ENCODE measurements at regions not wholly inside any gene's neighbourhood (a gene's known extent, or its start where the extent isn't known, plus 50 kb on each side); places are given as distances from the start of the nearest gene placed in this dataset.

DNA sequence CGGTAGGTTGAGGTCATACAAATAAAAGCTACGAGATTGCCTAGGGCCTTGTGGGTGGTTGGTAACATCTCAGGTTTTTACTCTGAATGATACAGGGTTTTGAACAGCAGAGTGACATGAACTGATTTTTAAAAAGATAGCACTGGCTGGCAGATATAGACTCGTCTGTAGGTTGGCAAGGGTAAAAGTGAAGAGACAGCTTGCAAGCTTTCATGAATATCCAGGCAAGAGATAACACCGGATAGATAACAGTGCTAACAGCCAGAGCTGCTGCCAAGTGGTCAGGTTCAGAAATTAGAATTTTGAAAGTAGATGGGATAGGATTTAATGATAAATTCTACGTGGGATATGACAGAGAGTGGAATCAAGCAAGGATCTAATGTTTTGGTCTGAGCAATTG lies 299.7 kb upstream of the AADAT start:
- Histone ChIP-seq H3K4me2 (ENCODE audit: low read length) (no peak overlapping the region), H2AFZ (ENCODE audit: low read depth, low read length, poor library complexity, severe bottlenecking) (no peak overlapping the region), H3K4me1 (ENCODE audit: control insufficient read depth in 1 of 2, insufficient read depth in 2 of 2, low read length in 2 of 2) (no peaks in the 10 kb centered on the region), H3K9ac (ENCODE audit: low read length) (no peak overlapping the region), H3K27ac (ENCODE audit: low read depth, low read length) (no peak overlapping the region), H3K36me3 (ENCODE audit: control insufficient read depth in 1 of 2, insufficient read depth in 2 of 2, low read length in 2 of 2) (no peaks in the 10 kb centered on the region), H3K79me2 (ENCODE audit: insufficient read depth, low read length) (no peaks in the 10 kb centered on the region), H3K9me3 (ENCODE audit: control insufficient read depth in 1 of 2, insufficient read depth in 1 of 2, low read depth in 1 of 2, low read length in 2 of 2) (no peaks in the 10 kb centered on the region), H3K9me2 (ENCODE audit: insufficient read depth) (no peaks in the 10 kb centered on the region), H4K20me1 (ENCODE audit: insufficient read depth) (no peaks in the 10 kb centered on the region), H3K4me3 (replicated peaks in 1 of 2; ENCODE audit: low read depth in 1 of 2, low read length in 2 of 2) (no peak overlapping the region), H3K27me3 (ENCODE audit: insufficient read depth, low read length) (no peaks in the 10 kb centered on the region)
- ChIA-PET CTCF (interaction anchor here (1.5 kb wide), 1 partner anchor 15 kb away, joined by 4 read pairs; no protein-coding TSS in a partner anchor), POLR2A (no interaction called here), RAD21 (ENCODE audit: low non-redundant PET in 1 of 2, low total read pairs in 2 of 2, uncharacterized antibody in 2 of 2, unreplicated experiment in 2 of 2) (no interaction called here)
- no TSS peak for BruUV-seq (replicated peaks)
- ATAC-seq (no peak), DNase-seq (ENCODE audit: low read depth, low spot score) (no peak)
- intact Hi-C loops (cut with micrococcal nuclease) = no loop called here
- TF ChIP-seq CBX3 (IDR thresholded peaks at IDR 0.05; ENCODE audit: low read depth) (no peak), SP1 (IDR thresholded peaks at IDR 0.05; ENCODE audit: low read depth) (no peak), CEBPB (IDR thresholded peaks at IDR 0.05; ENCODE audit: low read depth) (no peak), POLR2AphosphoS5 (IDR thresholded peaks at IDR 0.05; ENCODE audit: low read depth, low read length) (no peak), EGR1 (IDR thresholded peaks at IDR 0.05; ENCODE audit: low read depth) (no peak), YY1 (IDR thresholded peaks at IDR 0.05; ENCODE audit: extremely low read depth, insufficient replicate concordance, low read depth, low read length) (no peak), JUND (IDR thresholded peaks at IDR 0.05) (no peak), FOSL1 (IDR thresholded peaks at IDR 0.05; ENCODE audit: low read depth) (no peak), EZH2phosphoT487 (IDR thresholded peaks at IDR 0.05; ENCODE audit: borderline replicate concordance) (no peak), RAD21 (IDR thresholded peaks at IDR 0.05; ENCODE audit: low read depth) (no peak), ZFX (IDR thresholded peaks at IDR 0.05) (no peak), SIN3A (IDR thresholded peaks at IDR 0.05; ENCODE audit: low read depth) (no peak)
- TF ChIP-seq, protein P1, sequence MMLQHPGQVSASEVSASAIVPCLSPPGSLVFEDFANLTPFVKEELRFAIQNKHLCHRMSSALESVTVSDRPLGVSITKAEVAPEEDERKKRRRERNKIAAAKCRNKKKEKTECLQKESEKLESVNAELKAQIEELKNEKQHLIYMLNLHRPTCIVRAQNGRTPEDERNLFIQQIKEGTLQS (IDR thresholded peaks at IDR 0.05) = no peak

DNA sequence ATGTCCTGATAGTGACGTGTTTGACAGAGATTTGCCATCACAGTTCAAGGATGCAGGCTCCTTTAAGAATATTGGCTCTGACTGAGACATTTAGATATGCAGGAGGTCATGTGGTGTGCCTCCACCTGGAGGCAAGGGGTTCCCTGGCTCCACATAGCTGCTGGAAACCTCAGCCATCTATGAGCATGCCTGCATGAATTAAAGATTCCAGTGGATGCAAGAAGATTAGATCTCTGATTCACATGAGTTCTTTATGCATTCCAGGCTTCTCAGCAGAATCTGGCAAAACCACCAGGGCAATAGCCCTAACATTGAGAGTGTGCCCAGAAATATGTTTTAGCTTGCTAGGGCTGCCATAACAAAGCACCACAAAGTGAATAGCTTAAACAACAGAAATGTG lies 298.5 kb upstream of the AADAT start:
- no peaks in the 10 kb centered on the region for H3K9me2 ChIP-seq (ENCODE audit: insufficient read depth)
- H2AFZ ChIP-seq (ENCODE audit: low read depth, low read length, poor library complexity, severe bottlenecking) = no peak overlapping the region
- no TSS peak for BruUV-seq (replicated peaks)
- TF ChIP-seq, protein P2, sequence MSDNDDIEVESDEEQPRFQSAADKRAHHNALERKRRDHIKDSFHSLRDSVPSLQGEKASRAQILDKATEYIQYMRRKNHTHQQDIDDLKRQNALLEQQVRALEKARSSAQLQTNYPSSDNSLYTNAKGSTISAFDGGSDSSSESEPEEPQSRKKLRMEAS (IDR thresholded peaks at IDR 0.05) = no peak
- TF ChIP-seq POLR2AphosphoS5 (IDR thresholded peaks at IDR 0.05; ENCODE audit: low read depth, low read length) = no peak
- no peak for TF ChIP-seq RAD21 (IDR thresholded peaks at IDR 0.05; ENCODE audit: low read depth)
- TF ChIP-seq EGR1 (IDR thresholded peaks at IDR 0.05; ENCODE audit: low read depth) = no peak
- TF ChIP-seq CEBPB (IDR thresholded peaks at IDR 0.05; ENCODE audit: low read depth) = no peak
- no peak for TF ChIP-seq POLR2A (IDR thresholded peaks at IDR 0.05; ENCODE audit: borderline replicate concordance, extremely low read depth, insufficient read depth, insufficient read length)
- TF ChIP-seq EZH2phosphoT487 (IDR thresholded peaks at IDR 0.05; ENCODE audit: borderline replicate concordance) = no peak
- no peak for TF ChIP-seq ELF1 (IDR thresholded peaks at IDR 0.05; ENCODE audit: borderline replicate concordance, low read depth)
- no peak for TF ChIP-seq SP1 (IDR thresholded peaks at IDR 0.05; ENCODE audit: low read depth)
- TF ChIP-seq ZFX (IDR thresholded peaks at IDR 0.05) = no peak
- TF ChIP-seq, protein P1 (IDR thresholded peaks at IDR 0.05) = no peak
- TF ChIP-seq EZH2 (IDR thresholded peaks at IDR 0.05) = no peak
- H3K9me3 ChIP-seq (ENCODE audit: control insufficient read depth in 1 of 2, insufficient read depth in 1 of 2, low read depth in 1 of 2, low read length in 2 of 2) = no peaks in the 10 kb centered on the region
- intact Hi-C loops (cut with micrococcal nuclease) = no loop called here
- ChIA-PET POLR2A (no interaction called here), CTCF (no interaction called here), RAD21 (ENCODE audit: low non-redundant PET in 1 of 2, low total read pairs in 2 of 2, uncharacterized antibody in 2 of 2, unreplicated experiment in 2 of 2) (no interaction called here)
- H3K4me2 ChIP-seq (ENCODE audit: low read length) = no peak overlapping the region
- no peaks in the 10 kb centered on the region for H3K36me3 ChIP-seq (ENCODE audit: control insufficient read depth in 1 of 2, insufficient read depth in 2 of 2, low read length in 2 of 2)
- ATAC-seq (no peak), DNase-seq (ENCODE audit: low read depth, low spot score) (no peak)
- no peak overlapping the region for H3K9ac ChIP-seq (ENCODE audit: low read length)
- no peaks in the 10 kb centered on the region for H4K20me1 ChIP-seq (ENCODE audit: insufficient read depth)
- H3K4me1 ChIP-seq (ENCODE audit: control insufficient read depth in 1 of 2, insufficient read depth in 2 of 2, low read length in 2 of 2) = no peaks in the 10 kb centered on the region
- H3K4me3 ChIP-seq (replicated peaks in 1 of 2; ENCODE audit: low read depth in 1 of 2, low read length in 2 of 2) = no peak overlapping the region
- H3K27ac ChIP-seq (ENCODE audit: low read depth, low read length) = no peak overlapping the region
- H3K27me3 ChIP-seq (ENCODE audit: insufficient read depth, low read length) = no peaks in the 10 kb centered on the region
- H3K79me2 ChIP-seq (ENCODE audit: insufficient read depth, low read length) = no peaks in the 10 kb centered on the region
